ENCODE measurements at regions not wholly inside any gene's neighbourhood (a gene's known extent, or its start where the extent isn't known, plus 50 kb on each side); places are given as distances from the start of the nearest gene placed in this dataset.

GRCh38 chr6:919500-919899 is 226.6 kb upstream of the EXOC2 start:
- no peaks in the 10 kb centered on the region for H3K36me3 ChIP-seq (ENCODE audit: low read depth, missing control alignments)
- 69 to 86% methylated on average over 1 of the region's 1 CpG for WGBS, 2 donors
- no peaks in the 10 kb centered on the region for H3K27me3 ChIP-seq
- TF ChIP-seq POLR2A (IDR thresholded peaks at IDR 0.05), result no peak
- TF ChIP-seq, protein P1, sequence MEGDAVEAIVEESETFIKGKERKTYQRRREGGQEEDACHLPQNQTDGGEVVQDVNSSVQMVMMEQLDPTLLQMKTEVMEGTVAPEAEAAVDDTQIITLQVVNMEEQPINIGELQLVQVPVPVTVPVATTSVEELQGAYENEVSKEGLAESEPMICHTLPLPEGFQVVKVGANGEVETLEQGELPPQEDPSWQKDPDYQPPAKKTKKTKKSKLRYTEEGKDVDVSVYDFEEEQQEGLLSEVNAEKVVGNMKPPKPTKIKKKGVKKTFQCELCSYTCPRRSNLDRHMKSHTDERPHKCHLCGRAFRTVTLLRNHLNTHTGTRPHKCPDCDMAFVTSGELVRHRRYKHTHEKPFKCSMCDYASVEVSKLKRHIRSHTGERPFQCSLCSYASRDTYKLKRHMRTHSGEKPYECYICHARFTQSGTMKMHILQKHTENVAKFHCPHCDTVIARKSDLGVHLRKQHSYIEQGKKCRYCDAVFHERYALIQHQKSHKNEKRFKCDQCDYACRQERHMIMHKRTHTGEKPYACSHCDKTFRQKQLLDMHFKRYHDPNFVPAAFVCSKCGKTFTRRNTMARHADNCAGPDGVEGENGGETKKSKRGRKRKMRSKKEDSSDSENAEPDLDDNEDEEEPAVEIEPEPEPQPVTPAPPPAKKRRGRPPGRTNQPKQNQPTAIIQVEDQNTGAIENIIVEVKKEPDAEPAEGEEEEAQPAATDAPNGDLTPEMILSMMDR (IDR thresholded peaks at IDR 0.05), result no peak
- H3K4me1 ChIP-seq, result no peaks in the 10 kb centered on the region
- DNase-seq, result no peak
- intact Hi-C loops (cut with DNase I; ENCODE audit: low total_unique reads), result no loop called here
- H3K27ac ChIP-seq, result no peak overlapping the region
- no peak overlapping the region for H3K4me3 ChIP-seq
- no peaks in the 10 kb centered on the region for H3K9me3 ChIP-seq

DNA sequence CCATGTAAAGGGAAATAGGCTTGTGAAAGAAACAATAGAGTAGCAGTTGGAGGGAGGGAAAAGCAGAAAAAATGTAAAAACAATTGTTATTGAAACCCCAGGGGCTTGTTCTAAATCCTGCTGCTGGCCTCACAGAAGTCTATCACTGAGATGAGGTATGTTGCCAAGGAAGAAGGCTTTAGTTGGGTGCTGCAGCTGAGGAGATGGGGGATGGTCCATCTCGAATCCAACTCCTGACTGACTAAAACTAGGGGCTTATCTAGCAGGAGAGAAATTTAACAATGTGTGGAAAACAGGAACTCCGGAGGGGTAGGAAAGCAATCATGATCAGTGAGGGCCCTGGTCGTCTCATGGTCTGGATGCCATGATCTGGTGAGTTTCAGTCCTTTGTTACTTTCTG is 225.0 kb upstream of the EXOC2 start:
- H3K27me3 ChIP-seq, result no peaks in the 10 kb centered on the region
- WGBS, 2 donors, result 78 to 80% methylated on average over 3 of the region's 3 CpGs
- intact Hi-C loops (cut with DNase I; ENCODE audit: low total_unique reads), result no loop called here
- H3K4me3 ChIP-seq, result no peak overlapping the region
- H3K27ac ChIP-seq, result no peak overlapping the region
- H3K4me1 ChIP-seq, result no peaks in the 10 kb centered on the region
- no peak for DNase-seq
- no peaks in the 10 kb centered on the region for H3K36me3 ChIP-seq (ENCODE audit: low read depth, missing control alignments)
- H3K9me3 ChIP-seq, result no peaks in the 10 kb centered on the region
- TF ChIP-seq, protein P1 (IDR thresholded peaks at IDR 0.05), result no peak
- no peak for TF ChIP-seq POLR2A (IDR thresholded peaks at IDR 0.05)

- intact Hi-C loops (cut with DNase I; ENCODE audit: low total_unique reads), result no loop called here
- Histone ChIP-seq H3K36me3 (ENCODE audit: low read depth, missing control alignments) (no peaks in the 10 kb centered on the region), H3K27ac (no peak overlapping the region), H3K4me3 (no peak overlapping the region), H3K4me1 (no peaks in the 10 kb centered on the region), H3K9me3 (no peaks in the 10 kb centered on the region), H3K27me3 (no peaks in the 10 kb centered on the region)
- TF ChIP-seq POLR2A (IDR thresholded peaks at IDR 0.05), result no peak
- TF ChIP-seq, protein P1 (IDR thresholded peaks at IDR 0.05), result no peak
- DNase-seq, result no peak
- WGBS, 2 donors, result 57 to 74% methylated on average over 2 of the region's 2 CpGs
Observed at GRCh38 chr6:917296-917695, 224.4 kb upstream of the EXOC2 start.

DNA sequence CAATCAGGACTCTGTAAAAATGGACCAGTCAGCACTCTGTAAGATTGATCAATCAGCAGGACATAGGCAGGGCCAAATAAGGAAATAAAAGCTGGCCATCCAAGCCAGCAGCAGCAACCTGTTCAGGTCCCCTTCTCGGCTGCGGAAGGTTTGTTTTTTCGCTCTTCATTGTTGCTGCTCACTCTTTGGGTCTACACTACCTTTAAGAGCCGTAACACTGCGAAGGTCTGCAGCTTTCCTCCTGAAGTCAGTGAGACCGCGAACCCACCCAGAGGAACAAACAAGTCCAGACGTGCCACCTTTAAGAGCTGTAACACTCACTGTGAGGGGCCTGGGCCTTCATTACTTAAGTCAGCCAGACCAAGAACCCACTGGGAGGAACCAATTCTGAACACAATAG is 223.2 kb upstream of the EXOC2 start:
- Histone ChIP-seq H3K27ac (no peak overlapping the region), H3K27me3 (no peaks in the 10 kb centered on the region), H3K9me3 (no peaks in the 10 kb centered on the region), H3K36me3 (ENCODE audit: low read depth, missing control alignments) (no peaks in the 10 kb centered on the region), H3K4me3 (no peak overlapping the region), H3K4me1 (no peaks in the 10 kb centered on the region)
- 92 to 99% methylated on average over 8 of the region's 8 CpGs for WGBS, 2 donors
- no peak for DNase-seq
- intact Hi-C loops (cut with DNase I; ENCODE audit: low total_unique reads), result no loop called here
- TF ChIP-seq, protein P1 (IDR thresholded peaks at IDR 0.05), result no peak
- TF ChIP-seq POLR2A (IDR thresholded peaks at IDR 0.05), result no peak

Data from testis (tissue), 2 donors.